ENCODE measurements at regions not wholly inside any gene's neighbourhood (a gene's known extent, or its start where the extent isn't known, plus 50 kb on each side); places are given as distances from the start of the nearest gene placed in this dataset.
A peak's percentile ranks its signal among the peaks of the same experiment; 100 is the strongest.

DNA sequence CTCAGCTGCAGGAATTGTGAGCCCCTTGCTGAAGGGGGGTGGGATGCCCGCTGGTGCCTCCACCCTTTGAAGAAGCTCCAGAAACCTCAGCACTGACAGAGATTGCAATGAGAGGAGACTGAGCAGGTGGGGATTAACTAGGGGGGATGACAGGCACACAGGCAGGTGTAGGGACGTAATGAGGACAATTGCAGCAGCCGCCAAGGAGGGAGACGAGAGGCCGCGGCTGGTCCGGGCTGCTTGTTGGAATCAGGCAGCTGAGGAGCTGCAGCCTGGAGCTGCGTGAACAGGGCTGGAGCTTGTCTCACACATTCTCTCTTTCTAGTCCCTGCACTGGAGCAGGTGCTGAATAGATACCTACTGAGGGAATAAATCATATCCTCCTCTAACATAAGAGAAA, 122.0 kb upstream of the TCERG1L start:
- Mint-ChIP-seq H3K27ac (no peak overlapping the region), H3K27me3 (peaks cover 33% of the 10 kb centered on the region), H3K9me3 (no peaks in the 10 kb centered on the region), H3K4me3 (no peak overlapping the region), H3K4me1 (no peaks in the 10 kb centered on the region)
- no peak for DNase-seq
- no peak for ATAC-seq

- DNase-seq (no peak), ATAC-seq (no peak)
- Mint-ChIP-seq H3K4me1 (no peaks in the 10 kb centered on the region), H3K9me3 (no peaks in the 10 kb centered on the region), H3K27ac (no peak overlapping the region), H3K27me3 (peaks cover 35% of the 10 kb centered on the region), H3K4me3 (no peak overlapping the region)
Measured at GRCh38 chr10:131435232-131435631, 123.7 kb upstream of the TCERG1L start.

- no peak overlapping the region for H3K27ac Mint-ChIP-seq
- no peak overlapping the region for H3K4me3 Mint-ChIP-seq
- no peak for DNase-seq
- no peaks in the 10 kb centered on the region for H3K9me3 Mint-ChIP-seq
- ATAC-seq: no peak
- H3K4me1 Mint-ChIP-seq: no peaks in the 10 kb centered on the region
- H3K27me3 Mint-ChIP-seq: peaks cover 35% of the 10 kb centered on the region
Measured at GRCh38 chr10:131435760-131436457, 124.4 kb upstream of the TCERG1L start.

GRCh38 chr10:131436458-131436857, 124.9 kb upstream of the TCERG1L start:
- no peak overlapping the region for H3K27ac Mint-ChIP-seq
- H3K27me3 Mint-ChIP-seq: peaks cover 35% of the 10 kb centered on the region
- no peaks in the 10 kb centered on the region for H3K4me1 Mint-ChIP-seq
- no peaks in the 10 kb centered on the region for H3K9me3 Mint-ChIP-seq
- ATAC-seq: no peak
- no peak for DNase-seq
- no peak overlapping the region for H3K4me3 Mint-ChIP-seq

GRCh38 chr10:131437556-131438475, 126.3 kb upstream of the TCERG1L start:
- no peaks in the 10 kb centered on the region for H3K4me1 Mint-ChIP-seq
- ATAC-seq (no peak), DNase-seq (no peak)
- no peak overlapping the region for H3K27ac Mint-ChIP-seq
- H3K9me3 Mint-ChIP-seq: no peaks in the 10 kb centered on the region
- no peak overlapping the region for H3K4me3 Mint-ChIP-seq
- H3K27me3 Mint-ChIP-seq: peaks cover 32% of the 10 kb centered on the region

DNA sequence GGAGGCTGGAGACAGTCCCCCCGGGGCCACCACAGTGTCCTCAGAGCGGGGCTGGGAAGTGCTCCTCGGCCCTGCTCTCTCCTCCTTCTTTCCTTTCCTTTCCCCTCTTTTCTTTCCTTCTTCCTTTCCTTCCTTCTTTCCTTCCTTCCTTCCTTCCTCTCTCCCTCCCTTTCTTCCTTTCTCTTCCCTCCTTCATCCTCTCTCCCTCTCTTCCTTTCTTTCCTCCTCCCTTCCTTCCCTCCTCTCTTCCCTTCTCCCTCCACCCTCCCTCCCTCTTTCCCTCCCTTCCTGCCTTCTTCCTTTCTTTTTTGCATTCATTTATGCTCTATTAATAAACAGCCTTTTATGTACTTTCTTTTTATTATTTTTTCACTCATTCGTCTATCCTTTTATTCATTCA, 127.1 kb upstream of the TCERG1L start:
- Mint-ChIP-seq H3K4me3 (no peak overlapping the region), H3K9me3 (no peaks in the 10 kb centered on the region), H3K27me3 (peaks cover 33% of the 10 kb centered on the region), H3K4me1 (no peaks in the 10 kb centered on the region), H3K27ac (no peak overlapping the region)
- DNase-seq (no peak), ATAC-seq (no peak)

- Mint-ChIP-seq H3K27ac (no peak overlapping the region), H3K4me3 (no peak overlapping the region), H3K4me1 (no peaks in the 10 kb centered on the region), H3K9me3 (no peaks in the 10 kb centered on the region), H3K27me3 (peaks cover 43% of the 10 kb centered on the region)
- no peak for DNase-seq
- ATAC-seq: no peak
Measured at GRCh38 chr10:131439705-131440104, 128.2 kb upstream of the TCERG1L start.

DNA sequence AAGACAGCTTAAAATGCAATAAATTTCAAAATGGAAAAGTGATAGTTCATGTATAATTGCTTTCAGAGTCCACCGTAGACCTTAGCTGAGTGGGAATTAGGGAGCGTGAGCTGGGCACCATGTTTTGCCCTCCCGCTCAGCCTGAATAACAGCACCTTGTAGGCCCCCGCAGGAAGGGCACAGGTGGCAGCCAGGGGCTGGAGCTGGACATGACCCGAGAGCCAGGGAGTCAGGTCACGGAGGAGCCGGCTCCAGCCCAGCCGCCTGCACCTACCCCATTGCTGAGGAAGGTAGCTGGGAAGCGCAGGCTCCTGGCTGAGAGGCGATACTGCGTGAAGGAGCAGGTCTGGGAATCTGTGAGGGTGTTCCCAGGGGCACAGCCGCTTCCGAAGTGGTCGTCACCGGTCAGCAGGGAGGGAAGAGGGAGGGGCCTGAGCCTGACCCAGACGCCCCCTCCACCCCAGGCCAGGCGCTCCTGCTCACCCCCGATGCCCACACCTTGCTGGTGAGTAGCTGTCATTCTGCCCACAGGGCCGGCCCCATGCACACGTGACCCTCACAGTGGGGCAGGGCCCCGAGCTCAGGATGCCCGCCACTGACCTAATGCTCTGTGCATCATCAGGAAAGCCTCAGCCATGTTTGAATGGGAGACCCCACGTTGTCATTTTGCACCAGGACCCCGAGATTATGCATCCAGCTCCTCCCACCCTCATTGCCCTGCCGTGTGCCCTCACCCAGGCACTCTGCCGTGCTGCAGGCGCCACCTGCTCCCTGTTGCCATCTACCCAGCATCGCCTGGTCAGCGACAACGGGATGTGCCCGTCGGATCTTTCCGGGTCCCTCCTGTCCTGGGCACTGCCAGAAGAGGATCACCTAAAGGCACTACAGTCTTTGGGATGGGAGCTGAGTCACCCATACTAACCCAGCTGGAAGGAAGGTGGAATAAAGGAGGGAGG, 129.2 kb upstream of the TCERG1L start:
- ATAC-seq (no peak), DNase-seq (no peak)
- H3K27me3 Mint-ChIP-seq: peaks cover 43% of the 10 kb centered on the region

GRCh38 chr10:131442271-131442670, 130.8 kb upstream of the TCERG1L start:
- no peak for ATAC-seq
- Mint-ChIP-seq H3K27me3 (peaks cover 43% of the 10 kb centered on the region), H3K4me3 (no peak overlapping the region), H3K4me1 (no peaks in the 10 kb centered on the region), H3K27ac (no peak overlapping the region), H3K9me3 (no peaks in the 10 kb centered on the region)
- DNase-seq: no peak

More for the DNA sequence above, 129.2 kb upstream of the TCERG1L start:
- Mint-ChIP-seq H3K9me3 (no peaks in the 10 kb centered on the region), H3K4me3 (no peak overlapping the region), H3K4me1 (no peaks in the 10 kb centered on the region), H3K27ac (no peak overlapping the region)

DNA sequence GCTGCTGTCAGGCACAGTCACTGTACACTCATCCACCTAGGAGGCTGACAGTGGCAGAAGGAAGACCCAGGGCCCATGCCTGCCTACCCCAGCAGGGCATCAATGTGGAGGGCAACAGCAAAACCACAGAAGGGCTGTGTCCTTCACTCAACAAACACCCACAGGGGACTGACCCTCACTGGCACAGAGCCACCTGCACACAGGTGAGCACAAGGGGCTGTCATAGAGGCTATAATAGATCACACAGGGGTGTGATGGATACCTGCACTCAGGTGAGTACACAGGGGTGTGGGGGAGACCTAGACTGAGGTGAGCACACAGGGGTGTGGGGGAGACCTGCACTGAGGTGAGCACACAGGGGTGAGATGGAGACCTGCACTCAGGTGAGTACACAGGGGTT, 132.8 kb upstream of the TCERG1L start:
- no peak for DNase-seq
- ATAC-seq: peak; percentile 39
- H3K4me3 Mint-ChIP-seq: no peak overlapping the region
- peaks cover 42% of the 10 kb centered on the region for H3K27me3 Mint-ChIP-seq
- H3K4me1 Mint-ChIP-seq: no peaks in the 10 kb centered on the region
- H3K9me3 Mint-ChIP-seq: no peaks in the 10 kb centered on the region
- no peak overlapping the region for H3K27ac Mint-ChIP-seq

DNA sequence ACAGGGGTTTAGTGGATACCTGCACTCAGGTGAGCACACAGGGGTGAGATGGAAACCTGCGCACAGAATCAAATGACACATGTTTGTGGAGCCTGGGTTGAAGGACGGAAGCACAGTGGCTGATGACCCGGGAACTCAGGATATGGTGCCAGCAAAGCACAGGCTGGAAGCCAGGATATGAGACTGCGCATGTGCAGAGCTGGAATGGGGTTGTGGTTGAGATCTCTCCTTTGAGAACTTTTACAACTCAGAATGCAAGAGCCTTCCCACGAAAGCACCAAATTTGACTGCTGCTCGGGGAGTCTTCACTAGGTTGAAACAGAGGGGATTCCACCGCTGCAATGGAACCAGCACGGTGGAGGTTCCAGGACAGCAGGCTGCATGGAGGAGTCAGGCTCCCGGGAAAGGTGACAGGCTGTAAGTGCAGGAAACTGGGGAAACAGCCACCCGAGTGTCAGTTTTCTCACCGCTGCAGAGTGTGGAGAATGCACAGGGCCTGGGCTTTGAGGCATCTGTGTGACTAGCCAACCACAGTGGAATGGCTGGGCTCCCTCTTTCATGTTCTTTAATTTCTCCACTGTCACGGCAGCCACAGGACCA, 133.4 kb upstream of the TCERG1L start:
- Mint-ChIP-seq H3K27ac (no peak overlapping the region), H3K4me3 (no peak overlapping the region), H3K27me3 (peaks cover 38% of the 10 kb centered on the region), H3K4me1 (no peaks in the 10 kb centered on the region), H3K9me3 (no peaks in the 10 kb centered on the region)
- no peak for DNase-seq
- no peak for ATAC-seq

DNA sequence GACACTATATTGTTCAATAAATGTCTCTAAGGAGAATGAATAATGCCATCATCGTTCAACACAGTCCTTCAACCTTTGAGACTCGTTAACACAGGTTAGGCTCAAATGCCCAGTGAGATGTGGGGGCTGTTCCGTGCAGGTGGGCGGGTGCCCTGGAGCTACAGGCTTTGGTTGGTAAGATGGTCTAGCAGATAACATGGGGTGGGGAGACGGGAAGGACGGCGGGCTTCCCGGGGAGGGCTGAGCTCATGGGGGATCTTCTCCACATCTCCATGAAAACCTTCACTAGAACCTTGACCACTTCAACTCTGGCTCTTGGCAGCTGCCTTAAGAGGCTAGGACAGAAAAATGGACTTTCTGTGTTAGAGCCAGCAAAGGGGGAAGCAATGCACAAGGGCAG, 134.1 kb upstream of the TCERG1L start:
- no peak for ATAC-seq
- peaks cover 32% of the 10 kb centered on the region for H3K27me3 Mint-ChIP-seq
- no peak overlapping the region for H3K27ac Mint-ChIP-seq
- DNase-seq: no peak
- H3K4me1 Mint-ChIP-seq: no peaks in the 10 kb centered on the region
- no peak overlapping the region for H3K4me3 Mint-ChIP-seq
- no peaks in the 10 kb centered on the region for H3K9me3 Mint-ChIP-seq

GRCh38 chr10:131446171-131446570, 134.7 kb upstream of the TCERG1L start:
- ATAC-seq (no peak), DNase-seq (no peak)
- peaks cover 26% of the 10 kb centered on the region for H3K27me3 Mint-ChIP-seq
- no peaks in the 10 kb centered on the region for H3K9me3 Mint-ChIP-seq
- no peak overlapping the region for H3K27ac Mint-ChIP-seq
- H3K4me3 Mint-ChIP-seq: no peak overlapping the region
- no peaks in the 10 kb centered on the region for H3K4me1 Mint-ChIP-seq

GRCh38 chr10:131448171-131448570, 136.7 kb upstream of the TCERG1L start:
- DNase-seq (no peak), ATAC-seq (no peak)
- Mint-ChIP-seq H3K27ac (no peak overlapping the region), H3K4me3 (no peak overlapping the region), H3K27me3 (peaks cover 35% of the 10 kb centered on the region), H3K9me3 (no peaks in the 10 kb centered on the region), H3K4me1 (no peaks in the 10 kb centered on the region)

DNA sequence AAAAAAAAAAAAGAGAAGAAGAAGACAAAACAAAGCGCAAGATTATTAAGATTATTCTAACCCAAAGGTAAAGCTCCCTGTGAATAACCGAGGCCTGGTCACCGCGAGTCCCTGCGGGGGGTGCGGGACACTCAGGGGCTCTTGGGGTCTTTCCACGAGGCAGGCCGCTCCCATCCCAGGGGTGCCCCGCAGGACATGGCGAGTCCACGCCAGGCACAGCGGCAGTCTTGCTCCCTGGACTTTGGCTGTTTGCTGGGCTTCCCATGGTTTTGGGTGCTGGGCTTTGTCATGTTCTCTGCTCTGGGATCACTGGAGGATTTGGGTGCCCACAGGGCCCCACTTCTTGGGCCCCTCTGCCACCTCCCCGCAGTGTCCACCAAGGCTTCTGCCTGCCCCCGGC, 137.4 kb upstream of the TCERG1L start:
- Mint-ChIP-seq H3K4me1 (peaks cover 2% of the 10 kb centered on the region), H3K27me3 (peaks cover 39% of the 10 kb centered on the region), H3K27ac (no peak overlapping the region), H3K9me3 (no peaks in the 10 kb centered on the region), H3K4me3 (no peak overlapping the region)
- DNase-seq: no peak
- no peak for ATAC-seq
